Gastroesophageal sphincter (tissue), 3 donors: ENCODE measurements at regions not wholly inside any gene's neighbourhood (a gene's known extent, or its start where the extent isn't known, plus 50 kb on each side); places are given as distances from the start of the nearest gene placed in this dataset.

Experiments used
- CTCF ChIP-seq, 4 experiments: fragments of 200-600 bp in 2 of 4; fragments of 450-650 bp in 2 of 4; sonication (generic) in 1 of 4; IDR thresholded peaks; one replicate each; pipeline ENCODE4 v1.5.1; 2017 to 2019; ENCODE audit warnings: antibody characterized with exemption in 4 of 4, mild to moderate bottlenecking in 2 of 4, moderate library complexity in 2 of 4
- EP300 ChIP-seq: sonication (generic); formaldehyde crosslinking; IDR thresholded peaks from one replicate; pipeline ENCODE4 v1.6.1; 2017; ENCODE audit warnings: antibody characterized with exemption, mild to moderate bottlenecking
- POLR2A ChIP-seq, 2 donors: fragments of 450-650 bp; IDR thresholded peaks; one replicate each; pipeline ENCODE4 v1.6.1; 2017; ENCODE audit warnings: antibody characterized with exemption in 2 of 2, mild to moderate bottlenecking in 2 of 2, moderate library complexity in 1 of 2
- POLR2AphosphoS5 ChIP-seq: sonication (generic); formaldehyde crosslinking; IDR thresholded peaks from one replicate; pipeline ENCODE4 v1.6.1; 2017; ENCODE audit warnings: antibody characterized with exemption

DNA sequence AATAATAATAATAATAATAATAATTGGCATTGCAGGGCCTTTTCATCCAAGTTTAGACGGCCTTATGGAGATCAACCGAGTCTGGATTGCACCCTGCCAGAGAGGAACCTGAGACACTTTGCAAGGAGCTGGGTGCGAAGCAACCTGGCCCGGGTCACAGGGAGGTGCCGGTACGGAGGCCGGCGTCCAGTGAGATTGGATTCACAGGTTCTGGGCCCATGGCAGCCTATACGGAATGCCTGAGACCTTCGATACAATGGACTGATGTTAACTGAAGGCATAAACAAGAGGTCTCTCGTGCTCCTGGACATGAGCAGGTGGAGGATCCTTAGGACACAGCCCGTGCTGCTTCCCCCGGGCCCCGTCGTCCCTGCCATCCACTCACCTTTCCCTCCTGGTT is 416.5 kb upstream of the SALL3 start:
- TF ChIP-seq POLR2A (IDR thresholded peaks at IDR 0.05) (no peak), EP300 (no peak), CTCF (IDR thresholded peaks at IDR 0.05) (no peak), POLR2AphosphoS5 (no peak)
